H1 (cell line): ENCODE measurements at regions not wholly inside any gene's neighbourhood (a gene's known extent, or its start where the extent isn't known, plus 50 kb on each side); places are given as distances from the start of the nearest gene placed in this dataset.

ENCODE experiments used
- CTCF ChIA-PET: fragments of 300-600 bp; sonication (Branson Sonifier 250); formaldehyde crosslinking; loops from one replicate; lab custom pipeline; 2021; ENCODE audit not compliant: partially characterized antibody; lab: Charles Lee
- POLR2A ChIA-PET: fragments of 300-600 bp; sonication (Branson Sonifier 250); formaldehyde crosslinking; loops from one replicate; lab custom pipeline; 2021; ENCODE audit warnings: inconsistent platforms; ENCODE audit not compliant: partially characterized antibody; lab: Charles Lee
- DNase-seq, 2 experiments: peaks; one replicate each; pipeline versions ENCODE4 v3.0.0 to v3.0.0-alpha.2; 2010 to 2022; ENCODE audit warnings: low spot score in 2 of 2, low read depth in 1 of 2, mixed read lengths in 1 of 2
- FAIRE-seq: peaks from 2 replicates; lab custom pipeline; 2011; peaks lifted over from hg19 to GRCh38; lab: Jason Lieb, UNC
- H2AFZ ChIP-seq: 2 replicates; pipeline ENCODE4 v1.8.1; 2012; ENCODE audit warnings: low read length, inconsistent platforms
- H2AK5ac ChIP-seq: 2 replicates; pipeline ENCODE4 v1.6.1; 2013; ENCODE audit warnings: low read depth, low read length
- H2BK120ac ChIP-seq: replicated peaks from 2 replicates; pipeline ENCODE3; 2013; ENCODE audit warnings: low read depth, low read length, inconsistent platforms
- H2BK12ac ChIP-seq: 2 replicates; pipeline ENCODE4 v1.6.1; 2013; ENCODE audit warnings: low read depth, low read length
- H2BK15ac ChIP-seq: 2 replicates; pipeline ENCODE4 v1.6.1; 2013; ENCODE audit warnings: low read length
- H2BK20ac ChIP-seq: 2 replicates; pipeline ENCODE4 v1.6.1; 2013; ENCODE audit warnings: low read length
- H2BK5ac ChIP-seq: 2 replicates; pipeline ENCODE4 v1.6.1; 2013; ENCODE audit warnings: low read depth, low read length
- H3K14ac ChIP-seq: 2 replicates; pipeline ENCODE4 v1.6.1; 2013; ENCODE audit warnings: inconsistent platforms; ENCODE audit not compliant: insufficient read length
- H3K18ac ChIP-seq: 2 replicates; pipeline ENCODE4 v1.6.1; 2013; ENCODE audit warnings: low read length; ENCODE audit errors: extremely low read depth
- H3K23ac ChIP-seq: 2 replicates; pipeline ENCODE4 v1.6.1; 2013; ENCODE audit warnings: inconsistent platforms; ENCODE audit not compliant: insufficient read length
- H3K23me2 ChIP-seq: 2 replicates; pipeline ENCODE4 v1.6.1; 2013; ENCODE audit warnings: low read depth, low read length
- H3K27ac ChIP-seq: 2 replicates; pipeline ENCODE4 v1.6.1; 2011; ENCODE audit warnings: low read depth, low read length, inconsistent platforms
- H3K27me3 ChIP-seq, 4 experiments: replicated peaks in 1 of 4; 1 replicate in 1 of 4; 2 replicates in 3 of 4; pipeline versions ENCODE4 v1.6.1 to v1.8.1; 2011 to 2013; ENCODE audit warnings: low read length in 3 of 4, mild to moderate bottlenecking in 3 of 4, inconsistent platforms in 2 of 4, mixed read lengths in 2 of 4, moderate library complexity in 1 of 4; ENCODE audit not compliant: control insufficient read depth in 3 of 4, insufficient read depth in 3 of 4; ENCODE audit errors: extremely low read depth in 1 of 4
- H3K36me3 ChIP-seq, 4 experiments: 2 replicates each; pipeline versions ENCODE4 v1.6.1 to v1.8.1; 2011 to 2013; ENCODE audit warnings: mild to moderate bottlenecking in 4 of 4, low read length in 3 of 4, moderate library complexity in 2 of 4, control low read depth in 1 of 4, inconsistent platforms in 1 of 4; ENCODE audit not compliant: insufficient read depth in 4 of 4, control insufficient read depth in 2 of 4
- H3K4ac ChIP-seq: replicated peaks from 2 replicates; pipeline ENCODE3; 2013; ENCODE audit warnings: low read length, low read depth, mixed read lengths, inconsistent platforms; ENCODE audit not compliant: insufficient read length
- H3K4me1 ChIP-seq, 4 experiments: replicated peaks in 1 of 4; 1 replicate in 1 of 4; 2 replicates in 3 of 4; pipeline versions ENCODE4 v1.6.1 to v1.8.1; 2011 to 2013; ENCODE audit warnings: low read length in 3 of 4, inconsistent platforms in 2 of 4, mixed read lengths in 1 of 4; ENCODE audit not compliant: insufficient read depth in 4 of 4, control insufficient read depth in 3 of 4
- H3K4me2 ChIP-seq, 2 experiments: 2 replicates each; pipeline versions ENCODE4 v1.6.1 to v1.8.1; 2011 to 2013; ENCODE audit warnings: low read depth in 2 of 2, low read length in 2 of 2, control low read depth in 1 of 2, inconsistent platforms in 1 of 2, mild to moderate bottlenecking in 1 of 2; ENCODE audit not compliant: insufficient read depth in 1 of 2
- H3K4me3 ChIP-seq, 4 experiments: fragments of 200-600, 300-600 bp in 1 of 4; sonication (generic), shearing (Covaris generic), sonication (Bioruptor Twin) in 1 of 4; 2 replicates each; pipeline versions ENCODE4 v1.5.1 to v1.8.1; 2011 to 2016; ENCODE audit warnings: low read length in 4 of 4, low read depth in 3 of 4, control low read depth in 2 of 4, inconsistent platforms in 2 of 4, mild to moderate bottlenecking in 2 of 4, mixed read lengths in 1 of 4, moderate library complexity in 1 of 4; ENCODE audit not compliant: insufficient read depth in 2 of 4; ENCODE audit errors: extremely low read depth in 1 of 4
- H3K56ac ChIP-seq: replicated peaks from 2 replicates; pipeline ENCODE3; 2013; ENCODE audit warnings: low read depth, mild to moderate bottlenecking, mixed read lengths, low read length, inconsistent platforms; ENCODE audit not compliant: insufficient read length
- H3K79me1 ChIP-seq: 2 replicates; pipeline ENCODE4 v1.6.1; 2013; ENCODE audit warnings: low read depth, low read length, control low read depth
- H3K79me2 ChIP-seq, 2 experiments: 2 replicates each; pipeline versions ENCODE4 v1.6.1 to v1.8.1; 2012 to 2013; ENCODE audit warnings: low read length in 2 of 2, mild to moderate bottlenecking in 2 of 2, inconsistent platforms in 1 of 2; ENCODE audit not compliant: insufficient read depth in 2 of 2, control insufficient read depth in 1 of 2
- H3K9ac ChIP-seq, 4 experiments: replicated peaks in 1 of 4; 1 replicate in 1 of 4; 2 replicates in 3 of 4; pipeline versions ENCODE4 v1.6.1 to v1.8.1; 2011 to 2013; ENCODE audit warnings: low read depth in 3 of 4, low read length in 3 of 4, control low read depth in 2 of 4, mild to moderate bottlenecking in 2 of 4, moderate library complexity in 2 of 4, inconsistent platforms in 1 of 4; ENCODE audit errors: extremely low read depth in 1 of 4
- H3K9me3 ChIP-seq, 2 experiments: 2 replicates each; pipeline versions ENCODE4 v1.6.1 to v1.8.1; 2012 to 2013; ENCODE audit warnings: mild to moderate bottlenecking in 2 of 2, moderate library complexity in 2 of 2, control low read depth in 1 of 2, inconsistent platforms in 1 of 2, low read depth in 1 of 2, low read length in 1 of 2, mixed read lengths in 1 of 2; ENCODE audit not compliant: insufficient read depth in 2 of 2
- H4K20me1 ChIP-seq, 2 experiments: replicated peaks in 1 of 2; 2 replicates each; pipeline versions ENCODE3 to v1.8.1; 2011 to 2013; ENCODE audit warnings: inconsistent platforms in 2 of 2, low read length in 2 of 2, mild to moderate bottlenecking in 1 of 2; ENCODE audit not compliant: insufficient read depth in 2 of 2, control insufficient read depth in 1 of 2
- H4K5ac ChIP-seq: 2 replicates; pipeline ENCODE4 v1.6.1; 2013; ENCODE audit warnings: low read length, low read depth, mixed read lengths, inconsistent platforms; ENCODE audit not compliant: insufficient read length
- H4K8ac ChIP-seq: 2 replicates; pipeline ENCODE4 v1.8.0; 2013; ENCODE audit warnings: mild to moderate bottlenecking, moderate library complexity, low read length, inconsistent platforms; ENCODE audit not compliant: insufficient read depth; ENCODE audit errors: extremely low read depth
- H4K91ac ChIP-seq: replicated peaks from 2 replicates; pipeline ENCODE3; 2013; ENCODE audit warnings: low read length, mixed read lengths, inconsistent platforms; ENCODE audit not compliant: insufficient read length
- BCL11A ChIP-seq, 2 experiments: IDR thresholded peaks; one replicate each; pipeline ENCODE4 v1.6.1; 2011; ENCODE audit warnings: low read depth in 2 of 2, low read length in 2 of 2, mild to moderate bottlenecking in 2 of 2
- RNF2 ChIP-seq: fragments of 200-900, 300-1000 bp; sonication (generic); IDR thresholded peaks from 2 replicates; pipeline ENCODE4 v1.7.1; 2016; ENCODE audit warnings: borderline replicate concordance, low read depth, mild to moderate bottlenecking, antibody characterized with exemption, low read length; ENCODE audit not compliant: poor library complexity, severe bottlenecking; ENCODE audit errors: missing control alignments
- YY1 ChIP-seq: IDR thresholded peaks from 2 replicates; pipeline ENCODE4 v1.6.1; 2011; ENCODE audit warnings: low read depth, mild to moderate bottlenecking, low read length
- WGBS, 2 experiments: shearing (Covaris generic) in 1 of 2; methylation state at CpG; one replicate each; pipeline versions ENCODE4 v1.1.6 to v1.1.7; 2013 to 2015; ENCODE audit warnings: low lambda C conversion rate in 2 of 2, mixed read lengths in 2 of 2, inconsistent platforms in 1 of 2, low coverage in 1 of 2, missing lambda C conversion rate in 1 of 2; ENCODE audit not compliant: insufficient replicate concordance in 2 of 2, insufficient coverage in 1 of 2, insufficient read length in 1 of 2; ENCODE audit errors: extremely low coverage in 1 of 2, missing lambda C conversion rate in 1 of 2; 5-methylcytosine and 5-hydroxymethylcytosine counted together

DNA sequence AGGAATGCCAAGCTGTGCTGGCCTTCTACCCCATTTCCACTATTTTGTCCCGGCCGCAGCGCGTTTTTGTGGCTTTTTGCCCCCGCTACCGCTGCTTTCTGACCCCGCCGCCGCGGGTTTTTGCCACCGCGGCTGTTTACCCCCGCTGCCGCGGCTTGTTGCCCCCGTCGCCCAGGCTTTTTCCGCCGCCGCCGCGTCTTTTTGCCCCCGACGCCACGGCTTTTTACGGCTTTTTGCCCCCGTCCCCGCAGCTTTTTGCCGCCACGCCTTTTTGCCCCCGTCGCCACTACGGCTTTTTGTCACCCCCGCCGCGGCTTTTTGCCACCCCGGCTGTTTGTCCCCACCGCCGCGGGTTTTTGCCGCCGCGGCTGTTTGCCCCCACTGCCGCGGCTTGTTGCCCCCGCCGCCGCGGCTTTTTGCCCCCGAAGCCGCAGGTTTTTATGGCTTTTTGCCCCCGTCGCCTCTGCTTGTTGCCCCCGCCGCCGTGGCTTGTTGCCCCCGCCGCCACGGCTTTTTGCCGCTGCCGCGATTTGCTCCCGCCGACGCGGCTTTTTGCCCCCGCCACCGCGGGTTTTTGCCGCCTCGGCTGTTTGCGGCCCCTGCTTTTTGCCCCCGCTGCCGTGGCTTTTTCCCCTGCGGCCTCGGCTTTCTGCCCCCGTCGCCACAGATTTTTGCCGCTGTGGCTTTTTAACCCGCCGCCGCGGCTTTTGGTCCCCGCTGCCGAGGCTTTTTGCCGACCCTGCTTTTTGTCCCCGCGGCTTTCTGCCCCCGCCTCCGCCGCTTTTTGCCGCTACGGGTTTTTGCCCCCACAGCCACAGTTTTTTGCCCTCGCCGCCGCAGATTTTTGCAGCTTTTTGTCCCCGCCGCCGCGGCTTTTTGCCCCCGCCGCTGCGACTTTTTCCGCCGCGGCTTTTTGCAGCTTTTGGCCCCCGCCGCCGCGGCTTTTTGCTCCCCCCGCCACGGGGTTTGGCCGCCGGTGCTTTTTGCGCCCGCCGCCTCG is 520.4 kb upstream of the WSB1 start:
- Histone ChIP-seq H2BK12ac (no peak overlapping the region), H2AK5ac (no peak overlapping the region), H3K4me1 (no peaks in the 10 kb centered on the region), H3K4me3 (no peak overlapping the region), H3K79me2 (no peaks in the 10 kb centered on the region), H3K4ac (no peak overlapping the region), H3K9me3 (peaks cover 3 to 42% of the 10 kb centered on the region in 2 experiments; a peak in 3 of 4 replicates), H4K20me1 (no peaks in the 10 kb centered on the region), H2BK20ac (no peak overlapping the region), H3K36me3 (no peaks in the 10 kb centered on the region; a peak in 1 of 8 replicates), H4K5ac (no peak overlapping the region), H4K8ac (no peak overlapping the region), H3K23me2 (no peaks in the 10 kb centered on the region), H3K18ac (no peak overlapping the region), H3K27me3 (no peaks in the 10 kb centered on the region), H2AFZ (no peak overlapping the region), H3K9ac (no peak overlapping the region), H3K23ac (no peak overlapping the region), H3K27ac (no peak overlapping the region), H2BK15ac (no peak overlapping the region), H3K56ac (no peak overlapping the region), H3K14ac (no peak overlapping the region), H4K91ac (no peak overlapping the region), H2BK5ac (no peak overlapping the region), H3K4me2 (no peak overlapping the region), H3K79me1 (no peaks in the 10 kb centered on the region), H2BK120ac (no peak overlapping the region)
- POLR2A ChIA-PET = no interaction called here
- CTCF ChIA-PET = no interaction called here
- DNase-seq (no peak), FAIRE-seq (no peak)
- 96% methylated on average over 36 of the region's 118 CpGs; no CpG with 5 or more reads in 1 of the 2 experiments for WGBS, 2 experiments
- no peak for TF ChIP-seq YY1
- no peak for TF ChIP-seq BCL11A (IDR thresholded peaks at IDR 0.05; ENCODE audit: low read depth in 2 of 2, low read length in 2 of 2)
- no peak for TF ChIP-seq RNF2
